PC-3 (cell line): ENCODE measurements at regions not wholly inside any gene's neighbourhood (a gene's known extent, or its start where the extent isn't known, plus 50 kb on each side); places are given as distances from the start of the nearest gene placed in this dataset.

Experiments
- ATAC-seq: fragments of 200-7000 bp; cut with Tn5 transposase; 2 replicates; pipeline ENCODE4 v1.9.1; 2020; ENCODE audit warnings: mild to moderate bottlenecking, moderate library complexity
- BruUV-seq: library from RNA; stranded (reverse); fragments of 400-500 nt; replicated peaks from 2 replicates; lab custom pipeline; 2021; lab: Mats Ljungman, UMichigan
- CTCF ChIA-PET: fragments of 300-600 bp; sonication (Branson Sonifier 250); formaldehyde crosslinking; loops from one replicate; lab custom pipeline; 2022; ENCODE audit warnings: antibody characterized with exemption; lab: Charles Lee
- POLR2A ChIA-PET: fragments of 300-600 bp; sonication (Branson Sonifier 250); formaldehyde crosslinking; loops from one replicate; lab custom pipeline; 2022; ENCODE audit warnings: antibody characterized with exemption; ENCODE audit not compliant: unreplicated experiment; lab: Charles Lee
- DNase-seq: peaks from one replicate; pipeline ENCODE4 v3.0.0-alpha.2; 2015
- H2AFZ ChIP-seq: fragments of 300-600 bp; sonication (generic); 2 replicates; pipeline ENCODE4 v1.6.0; 2016; ENCODE audit warnings: antibody characterized with exemption, low read length
- H3F3A ChIP-seq: fragments of 300-600 bp; sonication (generic); one replicate; pipeline ENCODE4 v1.6.0; 2017; ENCODE audit warnings: antibody characterized with exemption, low read length, control low read depth, mild to moderate bottlenecking; ENCODE audit not compliant: unreplicated experiment
- H3K27ac ChIP-seq: fragments of 300-600 bp; sonication (generic); 2 replicates; pipeline ENCODE4 v1.5.1; 2016; ENCODE audit warnings: mild to moderate bottlenecking, low read length
- H3K27me3 ChIP-seq: fragments of 300-600 bp; sonication (generic); 2 replicates; pipeline ENCODE4 v1.6.1; 2016; ENCODE audit warnings: low read length, mixed read lengths
- H3K36me3 ChIP-seq: fragments of 300-600 bp; sonication (generic); 2 replicates; pipeline ENCODE4 v1.6.1; 2016; ENCODE audit warnings: low read depth, mixed run types, low read length, mixed read lengths
- H3K4me1 ChIP-seq: fragments of 300-600 bp; sonication (generic); 2 replicates; pipeline ENCODE4 v1.5.1; 2016; ENCODE audit warnings: low read length; ENCODE audit not compliant: insufficient read depth
- H3K4me2 ChIP-seq: fragments of 300-600 bp; sonication (generic); 2 replicates; pipeline ENCODE4 v1.6.0; 2016; ENCODE audit warnings: low read length
- H3K4me3 ChIP-seq: fragments of 300-600 bp; sonication (generic); 2 replicates; pipeline ENCODE4 v1.5.1; 2016; ENCODE audit warnings: mild to moderate bottlenecking, low read length, mixed read lengths
- H3K79me2 ChIP-seq: fragments of 300-600 bp; sonication (generic); 2 replicates; pipeline ENCODE4 v1.6.1; 2017; ENCODE audit warnings: low read length, mixed read lengths
- H3K9ac ChIP-seq: fragments of 300-600 bp; sonication (generic); 2 replicates; pipeline ENCODE4 v1.6.0; 2016; ENCODE audit warnings: mild to moderate bottlenecking, low read length
- H3K9me2 ChIP-seq: fragments of 300-600 bp; sonication (generic); replicated peaks from 2 replicates; pipeline ENCODE4 v1.6.1; 2016; ENCODE audit warnings: mixed run types, low read length, mixed read lengths
- H3K9me3 ChIP-seq: fragments of 300-600 bp; sonication (generic); 2 replicates; pipeline ENCODE4 v1.6.1; 2016; ENCODE audit warnings: low read length, mixed read lengths
- H4K20me1 ChIP-seq: fragments of 300-600 bp; sonication (generic); 2 replicates; pipeline ENCODE4 v1.6.1; 2016; ENCODE audit warnings: low read length, mixed read lengths
- EZH2 ChIP-seq: fragments of 300-600 bp; sonication (generic); IDR thresholded peaks from one replicate; pipeline ENCODE4 v1.6.1; 2017; ENCODE audit warnings: antibody characterized with exemption, mild to moderate bottlenecking, low read length; ENCODE audit not compliant: unreplicated experiment
- EZH2phosphoT487 ChIP-seq: fragments of 300-600 bp; sonication (generic); IDR thresholded peaks from 2 replicates; pipeline ENCODE4 v1.6.1; 2018; ENCODE audit warnings: mild to moderate bottlenecking, antibody characterized with exemption, low read length, borderline replicate concordance
- intact Hi-C: fragments of 100-400 bp; cut with micrococcal nuclease; formaldehyde crosslinking; loops from 2 replicates; pipeline ENCODE4 v1.9.0; 2023
- TF ChIP-seq, protein P1 (sequence below): fragments of 300-600 bp; sonication (generic); conservative IDR thresholded peaks from 2 replicates; pipeline ENCODE4 v1.5.1; 2017; ENCODE audit warnings: antibody characterized with exemption, low read depth, mild to moderate bottlenecking, low read length

DNA sequence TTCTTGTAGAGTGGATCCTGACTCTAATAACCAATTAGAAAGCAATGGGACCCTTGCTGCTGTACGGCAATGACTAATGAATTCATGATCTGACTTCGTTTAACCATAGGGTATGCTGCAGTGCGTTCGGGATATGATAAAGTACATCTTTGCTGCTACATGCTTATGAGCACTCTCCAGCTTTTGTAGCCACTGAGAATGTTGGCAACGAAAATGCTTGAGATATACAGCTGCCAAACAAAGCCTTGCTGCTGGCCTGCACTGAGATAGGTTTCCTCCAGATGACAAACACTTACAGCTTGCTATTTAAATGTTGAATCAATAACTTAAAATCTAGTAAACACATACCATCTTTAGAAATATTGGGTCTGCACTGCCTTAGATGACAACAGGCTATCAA is 372.4 kb upstream of the SLC8A1 start:
- no peak overlapping the region for H3K4me3 ChIP-seq
- CTCF ChIA-PET: no interaction called here
- H3K9me3 ChIP-seq: no peaks in the 10 kb centered on the region
- no peaks in the 10 kb centered on the region for H3K27me3 ChIP-seq
- POLR2A ChIA-PET: no interaction called here
- TF ChIP-seq EZH2phosphoT487 (no peak), EZH2 (no peak)
- TF ChIP-seq, protein P1, sequence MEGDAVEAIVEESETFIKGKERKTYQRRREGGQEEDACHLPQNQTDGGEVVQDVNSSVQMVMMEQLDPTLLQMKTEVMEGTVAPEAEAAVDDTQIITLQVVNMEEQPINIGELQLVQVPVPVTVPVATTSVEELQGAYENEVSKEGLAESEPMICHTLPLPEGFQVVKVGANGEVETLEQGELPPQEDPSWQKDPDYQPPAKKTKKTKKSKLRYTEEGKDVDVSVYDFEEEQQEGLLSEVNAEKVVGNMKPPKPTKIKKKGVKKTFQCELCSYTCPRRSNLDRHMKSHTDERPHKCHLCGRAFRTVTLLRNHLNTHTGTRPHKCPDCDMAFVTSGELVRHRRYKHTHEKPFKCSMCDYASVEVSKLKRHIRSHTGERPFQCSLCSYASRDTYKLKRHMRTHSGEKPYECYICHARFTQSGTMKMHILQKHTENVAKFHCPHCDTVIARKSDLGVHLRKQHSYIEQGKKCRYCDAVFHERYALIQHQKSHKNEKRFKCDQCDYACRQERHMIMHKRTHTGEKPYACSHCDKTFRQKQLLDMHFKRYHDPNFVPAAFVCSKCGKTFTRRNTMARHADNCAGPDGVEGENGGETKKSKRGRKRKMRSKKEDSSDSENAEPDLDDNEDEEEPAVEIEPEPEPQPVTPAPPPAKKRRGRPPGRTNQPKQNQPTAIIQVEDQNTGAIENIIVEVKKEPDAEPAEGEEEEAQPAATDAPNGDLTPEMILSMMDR: no peak
- DNase-seq: no peak
- H4K20me1 ChIP-seq: no peaks in the 10 kb centered on the region
- H3K27ac ChIP-seq: no peak overlapping the region
- no peaks in the 10 kb centered on the region for H3F3A ChIP-seq
- no peak overlapping the region for H2AFZ ChIP-seq
- ATAC-seq: no peak
- H3K9ac ChIP-seq: no peak overlapping the region
- BruUV-seq: no TSS peak
- H3K36me3 ChIP-seq: no peaks in the 10 kb centered on the region
- H3K9me2 ChIP-seq: no peaks in the 10 kb centered on the region
- H3K4me2 ChIP-seq: no peak overlapping the region
- no peaks in the 10 kb centered on the region for H3K4me1 ChIP-seq
- intact Hi-C loops: no loop called here
- no peaks in the 10 kb centered on the region for H3K79me2 ChIP-seq

- DNase-seq: no peak
- no peak overlapping the region for H2AFZ ChIP-seq
- no peaks in the 10 kb centered on the region for H4K20me1 ChIP-seq
- H3K4me2 ChIP-seq: no peak overlapping the region
- no peaks in the 10 kb centered on the region for H3F3A ChIP-seq
- no peaks in the 10 kb centered on the region for H3K9me3 ChIP-seq
- no peaks in the 10 kb centered on the region for H3K9me2 ChIP-seq
- no peaks in the 10 kb centered on the region for H3K4me1 ChIP-seq
- H3K9ac ChIP-seq: no peak overlapping the region
- TF ChIP-seq EZH2phosphoT487 (no peak), EZH2 (no peak)
- TF ChIP-seq, protein P1: no peak
- ATAC-seq: no peak
- intact Hi-C loops: no loop called here
- H3K27ac ChIP-seq: no peak overlapping the region
- H3K36me3 ChIP-seq: no peaks in the 10 kb centered on the region
- H3K4me3 ChIP-seq: no peak overlapping the region
- H3K79me2 ChIP-seq: no peaks in the 10 kb centered on the region
- CTCF ChIA-PET: interaction anchor here (0.5 kb wide), 1 partner anchor 132 kb away, joined by 4 read pairs; no protein-coding TSS in a partner anchor
- POLR2A ChIA-PET: no interaction called here
- BruUV-seq: no TSS peak
- H3K27me3 ChIP-seq: no peaks in the 10 kb centered on the region
Measured at GRCh38 chr2:40827392-40827791, 375.5 kb upstream of the SLC8A1 start.

DNA sequence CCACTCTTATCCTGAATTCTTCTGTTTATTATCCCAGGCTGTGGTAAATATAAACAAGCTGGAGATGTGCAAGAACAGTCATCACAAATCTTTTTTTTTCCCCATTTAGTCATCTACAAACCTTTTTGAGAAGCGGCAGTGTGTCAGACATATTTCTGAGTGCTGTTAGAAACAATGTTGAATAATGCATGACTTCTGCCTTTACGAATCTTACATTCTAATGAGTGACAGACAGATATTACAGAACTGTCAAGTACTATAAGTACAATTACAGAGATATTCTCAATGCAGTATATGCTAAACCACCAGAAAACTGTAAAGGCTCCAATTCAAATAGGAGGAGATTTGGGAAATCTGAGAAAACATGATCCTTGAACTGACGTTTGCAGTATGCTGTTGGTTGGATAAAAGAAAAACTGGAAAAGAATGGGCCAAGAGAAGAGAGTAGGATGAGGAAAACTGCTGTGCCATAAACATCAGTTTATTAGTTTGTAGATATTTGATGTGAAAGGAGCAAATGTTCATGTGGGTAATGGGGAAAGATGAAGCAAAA is 379.5 kb upstream of the SLC8A1 start:
- Histone ChIP-seq H2AFZ (no peak overlapping the region), H4K20me1 (no peaks in the 10 kb centered on the region), H3K4me1 (no peaks in the 10 kb centered on the region), H3K79me2 (no peaks in the 10 kb centered on the region), H3K27ac (no peak overlapping the region), H3K9me3 (no peaks in the 10 kb centered on the region), H3K36me3 (no peaks in the 10 kb centered on the region), H3F3A (no peaks in the 10 kb centered on the region), H3K4me2 (no peak overlapping the region), H3K9me2 (no peaks in the 10 kb centered on the region), H3K9ac (no peak overlapping the region), H3K27me3 (no peaks in the 10 kb centered on the region), H3K4me3 (no peak overlapping the region)
- no peak for DNase-seq
- CTCF ChIA-PET: no interaction called here
- POLR2A ChIA-PET: no interaction called here
- intact Hi-C loops: no loop called here
- no TSS peak for BruUV-seq
- ATAC-seq: no peak
- TF ChIP-seq, protein P1: no peak
